Heart right ventricle (tissue), 16 donors: ENCODE measurements at regions not wholly inside any gene's neighbourhood (a gene's known extent, or its start where the extent isn't known, plus 50 kb on each side); places are given as distances from the start of the nearest gene placed in this dataset.

ENCODE experiments used
- ATAC-seq, 8 donors: fragments of 200-7000 bp; cut with Tn5 transposase; one replicate each; pipeline ENCODE4 v1.9.1; 2020; ENCODE audit warnings: mild to moderate bottlenecking in 8 of 8, moderate library complexity in 8 of 8, moderate number of reproducible peaks in 1 of 8
- DNase-seq, 2 donors: peaks; one replicate each; pipeline ENCODE4 v3.0.0-alpha.2; 2020
- H3K27ac ChIP-seq, 10 donors: fragments of 200-600 bp; sonication (generic) in 2 of 10; one replicate each; pipeline versions ENCODE4 v1.5.0 to v1.8.0; 2020 to 2022; ENCODE audit warnings: mild to moderate bottlenecking in 3 of 10
- H3K27me3 ChIP-seq, 7 donors: fragments of 200-600 bp; one replicate each; pipeline ENCODE4 v1.8.0; 2021 to 2022; ENCODE audit warnings: mild to moderate bottlenecking in 2 of 7
- H3K36me3 ChIP-seq, 9 donors: fragments of 200-600 bp; sonication (generic) in 1 of 9; one replicate each; pipeline versions ENCODE4 v1.5.0 to v1.8.0; 2020 to 2022; ENCODE audit warnings: mild to moderate bottlenecking in 2 of 9
- H3K4me1 ChIP-seq, 9 donors: fragments of 200-600 bp; sonication (generic) in 1 of 9; one replicate each; pipeline versions ENCODE4 v1.5.0 to v1.8.0; 2020 to 2022; ENCODE audit warnings: mild to moderate bottlenecking in 4 of 9
- H3K4me3 ChIP-seq, 10 donors: fragments of 200-600 bp; sonication (generic) in 2 of 10; one replicate each; pipeline versions ENCODE4 v1.5.0 to v1.8.0; 2020 to 2022; ENCODE audit warnings: mild to moderate bottlenecking in 7 of 10, moderate library complexity in 2 of 10
- H3K9me3 ChIP-seq, 11 donors: fragments of 200-600 bp in 10 of 11; sonication (generic) in 2 of 11; one replicate each; pipeline versions ENCODE4 v1.5.0 to v1.8.0; 2013 to 2022; ENCODE audit warnings: mild to moderate bottlenecking in 2 of 11, control low read depth in 1 of 11, moderate library complexity in 1 of 11
- WGBS, 2 donors: extraction: QIAGEN DNeasy Blood & Tissue Kit; methylation state at CpG; one replicate each; pipeline ENCODE4 v1.1.7; 2013; ENCODE audit warnings: inconsistent platforms in 1 of 2; 5-methylcytosine and 5-hydroxymethylcytosine counted together
- intact Hi-C, 10 donors: fragments of 100-400 bp; cut with DNase I; formaldehyde crosslinking; loops; one replicate each; pipeline versions ENCODE4 v1.11.1 to v1.14.2; 2022
- TF ChIP-seq, protein P1 (sequence below), 9 donors: fragments of 200-600 bp; sonication (generic) in 2 of 9; IDR thresholded peaks; one replicate each; pipeline versions ENCODE4 v1.5.0 to v1.8.0; 2021 to 2022; ENCODE audit warnings: antibody characterized with exemption in 9 of 9, mild to moderate bottlenecking in 5 of 9, moderate library complexity in 1 of 9
- donor health status: Arrhythmogenic right ventricular cardiomyopathy.
- donor health status: ischemic (EF 13 %, LVEDD 7.1; RV severe dilation, severe dysfunction).
- donor health status: healthy with polysubstance abuse.
- donor health status: DM: no; HTN: yes; CAD: no.
- donor health status: DM: no; HTN: no; CAD: no.
- donor health status: ischemic (EF 25% LVEDD 6.9; RV normal size, moderate dysfunction).
- donor health status: ischemic (EF 25% LVEDD 5.7; RV mildly dilated, moderate dysfunction).
- donor health status: healthy.
- donor health status: DM: yes; HTN: yes; CAD: no.
- donor health status: Ischemic cardiomyopathy.
- donor health status: ischemic (EF 35%, LVEDD 5.7; RV mildly dilated, moderate dysfunction).
- donor health status: nonischemic (EF 11% LVEDD 7.7; RV severe dilation, severe dysfunction).
- donor health status: DM: yes; HTN: yes; CAD: no.
- donor health status: PGD.
- donor health status: ischemic (EF 29% LVEDD 5.4; RV normal size, mild dysfunction).
- donor health status: nonischemic (EF 23%, LVEDD 6.1; RV moderate dilation, normal function).

DNA sequence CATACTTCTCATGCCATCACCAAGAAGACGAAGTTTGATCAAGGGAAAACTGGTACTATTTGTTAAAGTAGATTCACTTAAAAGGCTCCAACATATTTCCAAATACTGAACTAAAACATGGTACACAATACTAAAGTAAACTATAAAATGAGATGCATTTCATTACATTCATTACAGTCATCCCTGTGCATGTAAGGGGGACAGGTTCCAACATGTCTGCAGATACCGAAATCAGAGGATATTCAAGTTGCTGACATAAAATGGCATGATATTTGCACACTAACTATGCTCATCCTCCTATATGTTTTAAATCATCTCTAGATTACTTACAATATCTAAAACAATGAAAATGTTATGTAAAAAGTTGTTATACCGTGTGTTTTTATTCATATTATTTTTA is 893.9 kb upstream of the MANEA start:
- no peaks in the 10 kb centered on the region for H3K9me3 ChIP-seq
- intact Hi-C loops = no loop called here
- TF ChIP-seq, protein P1, sequence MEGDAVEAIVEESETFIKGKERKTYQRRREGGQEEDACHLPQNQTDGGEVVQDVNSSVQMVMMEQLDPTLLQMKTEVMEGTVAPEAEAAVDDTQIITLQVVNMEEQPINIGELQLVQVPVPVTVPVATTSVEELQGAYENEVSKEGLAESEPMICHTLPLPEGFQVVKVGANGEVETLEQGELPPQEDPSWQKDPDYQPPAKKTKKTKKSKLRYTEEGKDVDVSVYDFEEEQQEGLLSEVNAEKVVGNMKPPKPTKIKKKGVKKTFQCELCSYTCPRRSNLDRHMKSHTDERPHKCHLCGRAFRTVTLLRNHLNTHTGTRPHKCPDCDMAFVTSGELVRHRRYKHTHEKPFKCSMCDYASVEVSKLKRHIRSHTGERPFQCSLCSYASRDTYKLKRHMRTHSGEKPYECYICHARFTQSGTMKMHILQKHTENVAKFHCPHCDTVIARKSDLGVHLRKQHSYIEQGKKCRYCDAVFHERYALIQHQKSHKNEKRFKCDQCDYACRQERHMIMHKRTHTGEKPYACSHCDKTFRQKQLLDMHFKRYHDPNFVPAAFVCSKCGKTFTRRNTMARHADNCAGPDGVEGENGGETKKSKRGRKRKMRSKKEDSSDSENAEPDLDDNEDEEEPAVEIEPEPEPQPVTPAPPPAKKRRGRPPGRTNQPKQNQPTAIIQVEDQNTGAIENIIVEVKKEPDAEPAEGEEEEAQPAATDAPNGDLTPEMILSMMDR (IDR thresholded peaks at IDR 0.05) = no peak
- ATAC-seq = no peak
- H3K36me3 ChIP-seq = no peaks in the 10 kb centered on the region
- no peak overlapping the region for H3K4me3 ChIP-seq
- no peak overlapping the region for H3K27ac ChIP-seq
- WGBS, 2 donors = 70 to 77% methylated on average over 3 of the region's 3 CpGs
- no peaks in the 10 kb centered on the region for H3K27me3 ChIP-seq
- no peak for DNase-seq
- no peaks in the 10 kb centered on the region for H3K4me1 ChIP-seq

DNA sequence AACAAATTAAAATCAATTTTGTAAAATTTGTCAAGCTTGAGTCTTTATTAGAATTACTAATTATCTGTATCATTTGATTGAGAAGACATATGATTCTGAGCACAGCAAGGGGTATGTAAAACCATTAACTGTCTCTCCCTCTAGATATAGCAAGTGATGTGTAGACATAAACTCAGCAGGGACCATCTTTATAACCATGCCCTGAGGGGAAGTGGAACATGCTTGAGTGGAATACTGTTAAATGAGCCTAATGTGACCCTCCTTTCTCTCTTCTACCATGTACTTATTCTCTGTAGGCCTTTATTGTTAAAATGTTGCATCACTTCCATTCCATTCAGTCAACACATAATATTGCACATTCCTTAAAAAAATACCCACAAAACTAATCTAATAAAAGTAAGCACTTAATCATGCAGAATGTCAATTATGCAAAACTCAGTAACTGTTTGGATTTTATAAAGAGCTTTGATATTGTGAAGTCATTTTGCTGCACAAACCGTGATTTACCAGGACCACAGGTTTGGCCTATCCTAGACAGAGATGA is 896.6 kb upstream of the MANEA start:
- DNase-seq (no peak), ATAC-seq (no peak)
- TF ChIP-seq, protein P1 (IDR thresholded peaks at IDR 0.05) = no peak
- Histone ChIP-seq H3K4me1 (no peaks in the 10 kb centered on the region), H3K4me3 (no peak overlapping the region), H3K36me3 (no peaks in the 10 kb centered on the region), H3K27ac (no peak overlapping the region), H3K9me3 (peaks cover 0 to 3% (median 0%) of the 10 kb centered on the region in 11 donors), H3K27me3 (no peaks in the 10 kb centered on the region)
- 67 to 82% methylated on average over 1 of the region's 1 CpG for WGBS, 2 donors
- intact Hi-C loops = no loop called here

DNA sequence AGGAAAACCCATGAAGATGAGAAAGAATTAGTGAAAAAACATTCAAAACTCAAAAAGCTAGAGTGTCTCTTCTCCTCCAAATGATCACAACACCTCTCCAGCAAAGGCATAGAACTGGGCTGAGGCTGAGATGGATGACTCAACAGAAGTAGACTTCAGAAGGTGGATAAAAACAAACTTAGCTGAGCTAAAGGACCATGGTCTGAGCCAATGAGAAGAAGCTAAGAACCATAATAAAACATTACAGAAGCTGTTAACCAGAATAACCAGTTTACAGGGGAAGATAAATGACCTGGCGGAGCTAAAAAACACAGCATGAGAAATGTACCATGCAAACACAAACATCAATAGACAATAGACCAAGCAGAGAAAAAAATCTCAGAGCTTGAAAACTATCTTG is 904.1 kb upstream of the MANEA start:
- H3K4me1 ChIP-seq = no peaks in the 10 kb centered on the region
- ATAC-seq = no peak
- H3K36me3 ChIP-seq = no peaks in the 10 kb centered on the region
- DNase-seq = no peak
- TF ChIP-seq, protein P1 (IDR thresholded peaks at IDR 0.05) = no peak
- WGBS, 2 donors = 83 to 90% methylated on average over 1 of the region's 1 CpG
- intact Hi-C loops = no loop called here
- no peaks in the 10 kb centered on the region for H3K27me3 ChIP-seq
- no peak overlapping the region for H3K4me3 ChIP-seq
- no peak overlapping the region for H3K27ac ChIP-seq
- H3K9me3 ChIP-seq = peaks cover 0 to 22% (median 4%) of the 10 kb centered on the region in 11 donors

DNA sequence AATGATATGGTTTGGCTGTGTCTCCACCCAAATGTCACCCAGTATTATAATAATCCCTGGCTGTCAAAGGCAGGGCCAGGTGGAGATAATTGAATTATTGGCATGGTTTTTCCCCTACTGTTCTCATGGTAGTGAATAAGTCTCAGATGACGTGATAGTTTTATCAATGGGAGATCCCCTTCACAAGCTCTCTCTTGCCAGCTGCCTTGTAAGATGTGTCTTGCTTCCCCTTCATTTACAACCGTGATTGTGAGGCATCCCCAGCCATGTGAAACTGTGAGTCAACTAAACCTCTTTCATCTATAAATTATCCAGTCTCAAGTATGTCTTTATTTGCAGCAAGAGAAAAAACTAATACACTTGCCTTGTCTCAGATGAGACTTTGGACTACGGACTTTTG is 907.3 kb upstream of the MANEA start:
- Histone ChIP-seq H3K4me3 (no peak overlapping the region), H3K9me3 (peaks cover 0 to 12% (median 4%) of the 10 kb centered on the region in 11 donors), H3K4me1 (no peaks in the 10 kb centered on the region), H3K36me3 (no peaks in the 10 kb centered on the region), H3K27me3 (no peaks in the 10 kb centered on the region), H3K27ac (no peak overlapping the region)
- intact Hi-C loops = no loop called here
- ATAC-seq = no peak
- 75 to 81% methylated on average over 3 of the region's 3 CpGs for WGBS, 2 donors
- no peak for DNase-seq
- TF ChIP-seq, protein P1 (IDR thresholded peaks at IDR 0.05) = no peak
